WTC11 (cell line): ENCODE measurements at regions not wholly inside any gene's neighbourhood (a gene's known extent, or its start where the extent isn't known, plus 50 kb on each side); places are given as distances from the start of the nearest gene placed in this dataset.

Experiments
- ATAC-seq: fragments of 200-7000 bp; cut with Tn5 transposase; 2 replicates; pipeline ENCODE4 v1.10.0; 2021; ENCODE audit warnings: mild to moderate bottlenecking, moderate library complexity
- CTCF ChIA-PET: fragments of 300-600 bp; sonication (Branson Sonifier 250); formaldehyde crosslinking; loops from one replicate; lab custom pipeline; 2021; ENCODE audit warnings: antibody characterized with exemption; lab: Charles Lee
- POLR2A ChIA-PET: fragments of 350-600 bp; sonication (Branson Sonifier 250); formaldehyde crosslinking; loops from one replicate; lab custom pipeline; 2021; ENCODE audit warnings: antibody characterized with exemption; lab: Charles Lee
- DNase-seq: peaks from one replicate; pipeline ENCODE4 v3.0.0; 2021; ENCODE audit warnings: low spot score
- H3K27ac Mint-ChIP-seq: 2 replicates; pipeline ENCODE4 v1.8.0; 2021; ENCODE audit warnings: mixed read lengths
- H3K27me3 Mint-ChIP-seq: 2 replicates; pipeline ENCODE4 v1.8.0; 2021; ENCODE audit warnings: low read depth, mild to moderate bottlenecking, moderate library complexity, mixed read lengths
- H3K36me3 Mint-ChIP-seq: 2 replicates; pipeline ENCODE4 v1.8.0; 2021; ENCODE audit warnings: mixed read lengths
- H3K4me1 Mint-ChIP-seq: 2 replicates; pipeline ENCODE4 v1.8.0; 2022; ENCODE audit warnings: mixed read lengths
- H3K4me3 Mint-ChIP-seq: 2 replicates; pipeline ENCODE4 v1.8.0; 2021; ENCODE audit warnings: mild to moderate bottlenecking, moderate library complexity, mixed read lengths
- H3K9me3 Mint-ChIP-seq: 2 replicates; pipeline ENCODE4 v1.8.0; 2021; ENCODE audit warnings: mixed read lengths
- ARID4B ChIP-seq: sonication (generic); formaldehyde crosslinking; IDR thresholded peaks from 2 replicates; pipeline ENCODE4 v1.8.0; 2023; ENCODE audit warnings: missing genetic modification reagents, mild to moderate bottlenecking, borderline replicate concordance
- CBFB ChIP-seq: sonication (generic); formaldehyde crosslinking; IDR thresholded peaks from 2 replicates; pipeline ENCODE4 v1.8.1; 2022; ENCODE audit warnings: mild to moderate bottlenecking, low read depth, missing genetic modification reagents
- E2F4 ChIP-seq: sonication (generic); formaldehyde crosslinking; IDR thresholded peaks from 2 replicates; pipeline ENCODE4 v1.8.1; 2022; ENCODE audit warnings: low read depth, mild to moderate bottlenecking, moderate library complexity, missing genetic modification reagents, borderline replicate concordance
- FOXP1 ChIP-seq: sonication (generic); formaldehyde crosslinking; IDR thresholded peaks from 2 replicates; pipeline ENCODE4 v1.8.0; 2022; ENCODE audit warnings: missing genetic modification reagents, mild to moderate bottlenecking, moderate library complexity, borderline replicate concordance
- FOXP4 ChIP-seq: sonication (generic); formaldehyde crosslinking; IDR thresholded peaks from 2 replicates; pipeline ENCODE4 v1.8.0; 2022; ENCODE audit warnings: mild to moderate bottlenecking, missing genetic modification reagents
- HMGXB4 ChIP-seq: sonication (generic); formaldehyde crosslinking; IDR thresholded peaks from 2 replicates; pipeline ENCODE4 v1.8.1; 2023; ENCODE audit warnings: mild to moderate bottlenecking, moderate library complexity, missing genetic modification reagents
- NR3C1 ChIP-seq: sonication (generic); formaldehyde crosslinking; conservative IDR thresholded peaks from 2 replicates; pipeline ENCODE4 v1.8.1; 2023; ENCODE audit warnings: low read depth, mild to moderate bottlenecking, missing genetic modification reagents
- OVOL2 ChIP-seq: fragments of 250-450 bp; sonication (Bioruptor Pico); IDR thresholded peaks from 2 replicates; pipeline ENCODE4 v1.9.0; 2021; ENCODE audit warnings: mild to moderate bottlenecking, borderline replicate concordance
- PRRX2 ChIP-seq: fragments of 250-450 bp; sonication (Bioruptor Pico); IDR thresholded peaks from 2 replicates; pipeline ENCODE4 v1.8.0; 2021; ENCODE audit warnings: mild to moderate bottlenecking
- RORB ChIP-seq: fragments of 250-450 bp; sonication (Bioruptor Pico); IDR thresholded peaks from 2 replicates; pipeline ENCODE4 v1.9.0; 2021; ENCODE audit warnings: mild to moderate bottlenecking
- SMAD4 ChIP-seq: sonication (generic); formaldehyde crosslinking; IDR thresholded peaks from 2 replicates; pipeline ENCODE4 v1.8.0; 2022; ENCODE audit warnings: mild to moderate bottlenecking, missing genetic modification reagents
- SP1 ChIP-seq: sonication (generic); formaldehyde crosslinking; conservative IDR thresholded peaks from 2 replicates; pipeline ENCODE4 v1.8.1; 2022; ENCODE audit warnings: missing genetic modification reagents
- TEAD1 ChIP-seq: sonication (generic); formaldehyde crosslinking; IDR thresholded peaks from 2 replicates; pipeline ENCODE4 v1.8.0; 2022; ENCODE audit warnings: mild to moderate bottlenecking, missing genetic modification reagents
- TEAD4 ChIP-seq: sonication (generic); formaldehyde crosslinking; IDR thresholded peaks from 2 replicates; pipeline ENCODE4 v1.8.0; 2022; ENCODE audit warnings: mild to moderate bottlenecking, missing genetic modification reagents
- TP53 ChIP-seq: sonication (generic); formaldehyde crosslinking; IDR thresholded peaks from 2 replicates; pipeline ENCODE4 v1.8.1; 2023; ENCODE audit warnings: mild to moderate bottlenecking, missing genetic modification reagents
- ZBTB21 ChIP-seq: sonication (generic); formaldehyde crosslinking; IDR thresholded peaks from 2 replicates; pipeline ENCODE4 v1.8.1; 2023; ENCODE audit warnings: mild to moderate bottlenecking, missing genetic modification reagents, borderline replicate concordance
- ZNF138 ChIP-seq: sonication (generic); formaldehyde crosslinking; conservative IDR thresholded peaks from 2 replicates; pipeline ENCODE4 v1.8.1; 2022; ENCODE audit warnings: mild to moderate bottlenecking, moderate library complexity, missing genetic modification reagents
- ZNF263 ChIP-seq: sonication (generic); formaldehyde crosslinking; IDR thresholded peaks from 2 replicates; pipeline ENCODE4 v1.8.1; 2022; ENCODE audit warnings: low read depth, mild to moderate bottlenecking, moderate library complexity, missing genetic modification reagents
- ZNF423 ChIP-seq: fragments of 250-450 bp; sonication (Bioruptor Pico); IDR thresholded peaks from 2 replicates; pipeline ENCODE4 v2.1.2; 2022; ENCODE audit warnings: mild to moderate bottlenecking, moderate library complexity
- TF ChIP-seq, protein P1 (sequence below): fragments of 250-450 bp; sonication (Bioruptor Pico); IDR thresholded peaks from 2 replicates; pipeline ENCODE4 v1.9.0; 2021; ENCODE audit warnings: mild to moderate bottlenecking
- TF ChIP-seq, protein P2 (sequence below): sonication (generic); formaldehyde crosslinking; IDR thresholded peaks from 2 replicates; pipeline ENCODE4 v1.8.1; 2023; ENCODE audit warnings: mild to moderate bottlenecking, missing genetic modification reagents, moderate library complexity
- TF ChIP-seq, protein P3 (sequence below): fragments of 250-450 bp; sonication (Bioruptor Pico); conservative IDR thresholded peaks from 2 replicates; pipeline ENCODE4 v1.9.0; 2021; ENCODE audit warnings: mild to moderate bottlenecking

DNA sequence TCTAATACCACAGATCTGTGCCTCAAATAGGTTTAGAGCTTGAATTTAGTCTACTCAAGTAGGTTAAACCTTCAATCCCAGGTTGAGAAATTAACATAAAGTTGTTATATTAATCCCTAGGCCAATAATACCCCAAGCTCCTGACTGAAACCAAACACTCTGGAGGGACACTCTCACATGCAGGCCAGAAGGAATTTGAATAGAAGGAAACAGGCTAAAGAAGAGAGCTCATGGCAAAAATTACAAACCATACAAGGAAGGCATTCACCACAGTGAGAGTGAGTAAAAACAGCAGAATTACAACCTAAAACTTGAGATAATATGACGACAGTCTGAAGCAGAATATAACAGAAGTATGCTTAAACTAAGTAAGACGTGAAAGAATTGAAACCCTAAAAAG is 76.1 kb upstream of the PDK4 start:
- no peak for TF ChIP-seq ZNF138
- TF ChIP-seq PRRX2 = no peak
- TF ChIP-seq, protein P1, sequence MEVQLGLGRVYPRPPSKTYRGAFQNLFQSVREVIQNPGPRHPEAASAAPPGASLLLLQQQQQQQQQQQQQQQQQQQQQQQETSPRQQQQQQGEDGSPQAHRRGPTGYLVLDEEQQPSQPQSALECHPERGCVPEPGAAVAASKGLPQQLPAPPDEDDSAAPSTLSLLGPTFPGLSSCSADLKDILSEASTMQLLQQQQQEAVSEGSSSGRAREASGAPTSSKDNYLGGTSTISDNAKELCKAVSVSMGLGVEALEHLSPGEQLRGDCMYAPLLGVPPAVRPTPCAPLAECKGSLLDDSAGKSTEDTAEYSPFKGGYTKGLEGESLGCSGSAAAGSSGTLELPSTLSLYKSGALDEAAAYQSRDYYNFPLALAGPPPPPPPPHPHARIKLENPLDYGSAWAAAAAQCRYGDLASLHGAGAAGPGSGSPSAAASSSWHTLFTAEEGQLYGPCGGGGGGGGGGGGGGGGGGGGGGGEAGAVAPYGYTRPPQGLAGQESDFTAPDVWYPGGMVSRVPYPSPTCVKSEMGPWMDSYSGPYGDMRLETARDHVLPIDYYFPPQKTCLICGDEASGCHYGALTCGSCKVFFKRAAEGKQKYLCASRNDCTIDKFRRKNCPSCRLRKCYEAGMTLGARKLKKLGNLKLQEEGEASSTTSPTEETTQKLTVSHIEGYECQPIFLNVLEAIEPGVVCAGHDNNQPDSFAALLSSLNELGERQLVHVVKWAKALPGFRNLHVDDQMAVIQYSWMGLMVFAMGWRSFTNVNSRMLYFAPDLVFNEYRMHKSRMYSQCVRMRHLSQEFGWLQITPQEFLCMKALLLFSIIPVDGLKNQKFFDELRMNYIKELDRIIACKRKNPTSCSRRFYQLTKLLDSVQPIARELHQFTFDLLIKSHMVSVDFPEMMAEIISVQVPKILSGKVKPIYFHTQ (CRISPR knock-in tag) = no peak
- TF ChIP-seq ZBTB21 = no peak
- no peak for TF ChIP-seq CBFB
- no peak for TF ChIP-seq HMGXB4 (CRISPR knock-in tag)
- no peak for TF ChIP-seq NR3C1 (CRISPR knock-in tag)
- TF ChIP-seq TP53 (CRISPR knock-in tag) = no peak
- TF ChIP-seq, all 79 proteins: peak for 0
- Mint-ChIP-seq H3K4me1 (no peaks in the 10 kb centered on the region), H3K4me3 (no peak overlapping the region), H3K36me3 (no peaks in the 10 kb centered on the region), H3K27me3 (no peaks in the 10 kb centered on the region), H3K9me3 (no peaks in the 10 kb centered on the region), H3K27ac (no peak overlapping the region)
- no peak for DNase-seq
- ChIA-PET POLR2A (no interaction called here), CTCF (interaction anchor here (1.1 to 3.4 kb wide), 3 partner anchors 13 to 161 kb away, joined by 4 to 11 read pairs (median 5); no protein-coding TSS in a partner anchor)
- no peak for ATAC-seq

DNA sequence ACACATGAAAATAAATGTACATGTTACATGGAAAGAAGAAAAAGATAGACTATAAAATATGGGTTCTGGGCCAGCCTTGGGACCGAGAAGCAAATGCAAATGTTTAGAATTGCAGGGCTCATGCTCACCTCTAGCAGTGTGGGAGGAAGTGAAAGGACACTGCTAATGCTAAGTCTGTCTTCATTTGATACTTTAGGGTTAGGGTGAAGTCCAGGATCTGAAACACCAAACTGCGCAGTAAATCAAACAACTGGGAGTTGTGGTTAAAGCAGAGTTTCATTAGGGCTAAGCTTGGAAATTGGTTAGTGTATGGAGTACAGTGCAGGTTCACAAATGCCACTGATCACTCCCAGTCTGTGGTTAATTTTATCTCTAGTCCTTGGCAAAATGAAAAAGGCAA is 73.2 kb upstream of the PDK4 start:
- ChIA-PET POLR2A (no interaction called here), CTCF (no interaction called here)
- ATAC-seq (no peak), DNase-seq (no peak)
- no peaks in the 10 kb centered on the region for H3K36me3 Mint-ChIP-seq
- no peaks in the 10 kb centered on the region for H3K9me3 Mint-ChIP-seq
- no peak for TF ChIP-seq FOXP4
- TF ChIP-seq E2F4 (CRISPR knock-in tag) = no peak
- TF ChIP-seq TEAD1 (CRISPR knock-in tag) = no peak
- TF ChIP-seq TEAD4 (CRISPR knock-in tag) = no peak
- no peak for TF ChIP-seq SP1 (CRISPR knock-in tag)
- TF ChIP-seq ARID4B (CRISPR knock-in tag) = no peak
- no peak for TF ChIP-seq OVOL2 (CRISPR knock-in tag)
- no peak for TF ChIP-seq FOXP1 (CRISPR knock-in tag)
- no peak for TF ChIP-seq SMAD4 (CRISPR knock-in tag)
- TF ChIP-seq, protein P2, sequence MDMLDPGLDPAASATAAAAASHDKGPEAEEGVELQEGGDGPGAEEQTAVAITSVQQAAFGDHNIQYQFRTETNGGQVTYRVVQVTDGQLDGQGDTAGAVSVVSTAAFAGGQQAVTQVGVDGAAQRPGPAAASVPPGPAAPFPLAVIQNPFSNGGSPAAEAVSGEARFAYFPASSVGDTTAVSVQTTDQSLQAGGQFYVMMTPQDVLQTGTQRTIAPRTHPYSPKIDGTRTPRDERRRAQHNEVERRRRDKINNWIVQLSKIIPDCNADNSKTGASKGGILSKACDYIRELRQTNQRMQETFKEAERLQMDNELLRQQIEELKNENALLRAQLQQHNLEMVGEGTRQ (CRISPR knock-in tag) = no peak
- TF ChIP-seq RORB = no peak
- no peak for TF ChIP-seq ZNF263
- TF ChIP-seq ZNF423 (CRISPR knock-in tag) = no peak
- TF ChIP-seq, protein P3, sequence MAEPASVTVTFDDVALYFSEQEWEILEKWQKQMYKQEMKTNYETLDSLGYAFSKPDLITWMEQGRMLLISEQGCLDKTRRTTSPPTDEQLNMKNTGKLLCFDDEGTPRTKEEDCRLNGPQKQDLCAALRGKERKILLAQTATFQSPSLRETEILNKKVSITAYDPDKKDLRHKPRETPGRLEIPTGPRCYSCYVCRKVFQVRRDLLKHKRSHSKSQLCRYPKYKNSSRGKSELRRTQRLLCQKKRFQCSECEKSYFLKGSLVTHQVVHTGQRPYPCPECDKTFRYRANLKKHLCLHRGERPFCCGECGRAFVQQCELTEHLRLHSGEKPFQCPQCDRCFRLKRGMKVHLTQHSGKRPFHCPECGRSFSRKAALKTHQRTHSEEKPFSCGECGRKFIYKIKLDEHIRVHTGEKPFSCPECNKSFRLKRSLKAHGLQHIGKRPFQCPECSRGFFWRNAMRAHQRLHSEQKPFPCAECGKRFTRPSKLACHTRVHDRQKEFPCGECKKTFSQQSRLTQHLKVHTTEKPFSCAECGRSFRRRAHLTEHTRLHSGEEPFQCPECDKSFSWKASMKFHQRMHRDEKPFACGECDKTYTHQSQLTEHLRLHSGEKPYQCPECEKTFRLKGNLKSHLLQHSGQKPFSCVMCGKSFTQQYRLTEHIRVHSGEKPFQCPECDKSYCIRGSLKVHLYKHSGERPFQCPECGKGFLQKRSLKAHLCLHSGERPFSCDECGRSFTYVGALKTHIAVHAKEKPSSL (CRISPR knock-in tag) = no peak
- H3K27ac Mint-ChIP-seq = no peak overlapping the region
- no peaks in the 10 kb centered on the region for H3K4me1 Mint-ChIP-seq
- no peaks in the 10 kb centered on the region for H3K27me3 Mint-ChIP-seq
- no peak overlapping the region for H3K4me3 Mint-ChIP-seq
